ENCODE measurements at regions not wholly inside any gene's neighbourhood (a gene's known extent, or its start where the extent isn't known, plus 50 kb on each side); places are given as distances from the start of the nearest gene placed in this dataset.

- H3K27me3 Mint-ChIP-seq (ENCODE audit: low read depth) = no peaks in the 10 kb centered on the region; the same call in 1 of the 2 replicates
- H3K36me3 Mint-ChIP-seq = no peaks in the 10 kb centered on the region
- no peak for TF ChIP-seq ETV6 (CRISPR knock-in tag; IDR thresholded peaks at IDR 0.05)
- DNase-seq (ENCODE audit: low spot score) (no peak), ATAC-seq (no peak)
- peaks cover 5% of the 10 kb centered on the region; the same call in 1 of the 2 replicates for H3K9me3 Mint-ChIP-seq
- CTCF ChIA-PET = no interaction called here
- no peak overlapping the region for H3K27ac Mint-ChIP-seq
- POLR2A ChIA-PET = no interaction called here
- no peak overlapping the region for H3K4me3 Mint-ChIP-seq
- H3K4me1 Mint-ChIP-seq = peaks cover 76% of the 10 kb centered on the region
These were observed 99.8 kb upstream of the ETV3 start for GRCh38 chr1:157237981-157238380.

- POLR2A ChIA-PET = no interaction called here
- CTCF ChIA-PET = no interaction called here
- Mint-ChIP-seq H3K27ac (no peak overlapping the region), H3K4me3 (no peak overlapping the region), H3K9me3 (peaks cover 5% of the 10 kb centered on the region; the same call in 1 of the 2 replicates), H3K4me1 (peaks cover 76% of the 10 kb centered on the region), H3K36me3 (no peaks in the 10 kb centered on the region), H3K27me3 (ENCODE audit: low read depth) (no peaks in the 10 kb centered on the region; the same call in 1 of the 2 replicates)
- no peak for DNase-seq (ENCODE audit: low spot score)
- ATAC-seq = no peak
- TF ChIP-seq PREB (CRISPR knock-in tag; IDR thresholded peaks at IDR 0.05; ENCODE audit: borderline replicate concordance) (no peak), E2F4 (CRISPR knock-in tag; IDR thresholded peaks at IDR 0.05; ENCODE audit: borderline replicate concordance, low read depth) (no peak), OVOL2 (CRISPR knock-in tag; IDR thresholded peaks at IDR 0.05; ENCODE audit: borderline replicate concordance) (no peak), PRRX2 (CRISPR knock-in tag; IDR thresholded peaks at IDR 0.05) (no peak), ZBTB21 (CRISPR knock-in tag; IDR thresholded peaks at IDR 0.05; ENCODE audit: borderline replicate concordance) (no peak), HMGXB4 (CRISPR knock-in tag; IDR thresholded peaks at IDR 0.05) (no peak), ATF6 (CRISPR knock-in tag; IDR thresholded peaks at IDR 0.05) (no peak), ZNF423 (CRISPR knock-in tag; IDR thresholded peaks at IDR 0.05) (no peak)
These were observed 99.3 kb upstream of the ETV3 start for GRCh38 chr1:157237522-157237921.

- TF ChIP-seq ARID4B (CRISPR knock-in tag; IDR thresholded peaks at IDR 0.05; ENCODE audit: borderline replicate concordance) = no peak
- no peak for TF ChIP-seq JAZF1 (CRISPR knock-in tag; IDR thresholded peaks at IDR 0.05)
- Mint-ChIP-seq H3K27me3 (ENCODE audit: low read depth) (no peaks in the 10 kb centered on the region; the same call in none of the 2 replicates), H3K4me1 (peaks cover 75% of the 10 kb centered on the region), H3K9me3 (peaks cover 5% of the 10 kb centered on the region; the same call in 1 of the 2 replicates), H3K27ac (no peak overlapping the region), H3K36me3 (no peaks in the 10 kb centered on the region), H3K4me3 (no peak overlapping the region)
- CTCF ChIA-PET = no interaction called here
- POLR2A ChIA-PET = no interaction called here
- ATAC-seq = no peak
- no peak for DNase-seq (ENCODE audit: low spot score)
These were observed 97.9 kb upstream of the ETV3 start for GRCh38 chr1:157236072-157236471.

Data from WTC11 (cell line).